ENCODE measurements at regions not wholly inside any gene's neighbourhood (a gene's known extent, or its start where the extent isn't known, plus 50 kb on each side); places are given as distances from the start of the nearest gene placed in this dataset.

DNA sequence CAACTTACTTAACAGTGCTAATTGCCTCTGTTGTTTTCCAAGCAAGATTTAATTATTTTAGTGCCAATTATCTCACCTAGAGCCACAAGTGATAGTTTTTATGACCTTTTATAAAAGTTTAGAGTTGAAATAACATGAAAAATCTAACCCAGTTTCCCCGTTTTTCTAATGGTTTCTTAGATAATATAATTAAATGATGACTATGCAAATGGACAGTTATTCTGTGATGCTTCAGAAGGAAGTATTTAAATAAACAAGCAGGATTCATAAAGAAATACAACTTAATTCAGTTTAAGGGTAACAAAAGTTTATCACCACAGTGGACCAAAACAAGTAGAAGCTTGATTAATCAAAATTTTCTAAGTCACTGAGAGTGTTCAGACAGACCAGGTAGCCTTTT is 721.2 kb upstream of the SOX9 start:
- TF ChIP-seq, protein P1, sequence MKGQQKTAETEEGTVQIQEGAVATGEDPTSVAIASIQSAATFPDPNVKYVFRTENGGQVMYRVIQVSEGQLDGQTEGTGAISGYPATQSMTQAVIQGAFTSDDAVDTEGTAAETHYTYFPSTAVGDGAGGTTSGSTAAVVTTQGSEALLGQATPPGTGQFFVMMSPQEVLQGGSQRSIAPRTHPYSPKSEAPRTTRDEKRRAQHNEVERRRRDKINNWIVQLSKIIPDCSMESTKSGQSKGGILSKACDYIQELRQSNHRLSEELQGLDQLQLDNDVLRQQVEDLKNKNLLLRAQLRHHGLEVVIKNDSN (IDR thresholded peaks at IDR 0.05) = no peak
- TF ChIP-seq TEAD4 (IDR thresholded peaks at IDR 0.05) = no peak
- no peak for TF ChIP-seq MAX (IDR thresholded peaks at IDR 0.05)
- no peak for TF ChIP-seq FOXM1 (IDR thresholded peaks at IDR 0.05; ENCODE audit: borderline replicate concordance, low read depth)
- no peak for TF ChIP-seq EGR1 (IDR thresholded peaks at IDR 0.05)
- no peak for TF ChIP-seq CREB1 (IDR thresholded peaks at IDR 0.05; ENCODE audit: low read depth)
- TF ChIP-seq ZBTB7A (IDR thresholded peaks at IDR 0.05; ENCODE audit: low read depth) = no peak
- TF ChIP-seq REST (IDR thresholded peaks at IDR 0.05; ENCODE audit: low read depth) = no peak
- TF ChIP-seq CEBPB (IDR thresholded peaks at IDR 0.05) = no peak
- no peak for TF ChIP-seq TCF12 (IDR thresholded peaks at IDR 0.05; ENCODE audit: low read depth)
- TF ChIP-seq NFIC (IDR thresholded peaks at IDR 0.05) = no peak
- TF ChIP-seq YY1 (IDR thresholded peaks at IDR 0.05; ENCODE audit: low read depth) = no peak
- no peak for TF ChIP-seq TAF1 (IDR thresholded peaks at IDR 0.05; ENCODE audit: low read depth)

- TF ChIP-seq TAF1 (IDR thresholded peaks at IDR 0.05; ENCODE audit: low read depth) (no peak), EP300 (IDR thresholded peaks at IDR 0.05; ENCODE audit: borderline replicate concordance) (no peak), TCF12 (IDR thresholded peaks at IDR 0.05; ENCODE audit: low read depth) (no peak), TEAD4 (IDR thresholded peaks at IDR 0.05) (no peak), NFIC (IDR thresholded peaks at IDR 0.05) (no peak), MAX (IDR thresholded peaks at IDR 0.05) (no peak), FOXM1 (IDR thresholded peaks at IDR 0.05; ENCODE audit: borderline replicate concordance, low read depth) (no peak)
- TF ChIP-seq, protein P1 (IDR thresholded peaks at IDR 0.05) = no peak
Observed at GRCh38 chr17:71402007-71402406, 718.8 kb upstream of the SOX9 start.

DNA sequence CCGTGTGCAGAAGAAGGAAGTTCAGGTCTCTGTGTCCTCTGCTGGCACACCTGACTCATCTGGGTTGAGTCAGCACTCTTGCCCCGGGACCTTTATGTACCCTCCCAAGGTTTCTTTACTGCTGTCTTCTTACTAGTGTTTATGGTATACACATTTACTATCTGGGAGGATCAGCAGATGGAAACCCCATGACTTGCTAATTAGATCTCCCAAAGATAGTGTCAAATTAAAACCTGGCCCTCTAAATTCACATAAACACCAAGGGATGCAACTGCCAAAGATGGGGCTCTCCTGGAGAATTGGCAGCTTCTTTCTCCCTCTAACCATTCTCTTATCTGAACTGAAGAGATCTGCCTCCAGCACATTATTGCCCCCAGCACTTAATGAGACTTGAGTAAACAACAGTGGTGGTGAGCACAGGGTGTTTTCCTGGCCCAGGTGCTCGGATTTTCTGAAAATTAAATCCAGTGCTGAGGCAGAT is 718.1 kb upstream of the SOX9 start:
- no peak for TF ChIP-seq TCF12 (IDR thresholded peaks at IDR 0.05; ENCODE audit: low read depth)
- TF ChIP-seq MAX (IDR thresholded peaks at IDR 0.05) = no peak
- TF ChIP-seq CREB1 (IDR thresholded peaks at IDR 0.05; ENCODE audit: low read depth) = no peak
- TF ChIP-seq RAD21 (IDR thresholded peaks at IDR 0.05; ENCODE audit: low read depth) = no peak
- no peak for TF ChIP-seq TEAD4 (IDR thresholded peaks at IDR 0.05)
- TF ChIP-seq ZBTB7A (IDR thresholded peaks at IDR 0.05; ENCODE audit: low read depth) = no peak
- no peak for TF ChIP-seq TAF1 (IDR thresholded peaks at IDR 0.05; ENCODE audit: low read depth)
- TF ChIP-seq NFIC (IDR thresholded peaks at IDR 0.05) = no peak
- TF ChIP-seq CEBPB (IDR thresholded peaks at IDR 0.05) = no peak
- no peak for TF ChIP-seq REST (IDR thresholded peaks at IDR 0.05; ENCODE audit: low read depth)
- no peak for TF ChIP-seq EP300 (IDR thresholded peaks at IDR 0.05; ENCODE audit: borderline replicate concordance)
- no peak for TF ChIP-seq YY1 (IDR thresholded peaks at IDR 0.05; ENCODE audit: low read depth)
- TF ChIP-seq, protein P1 (IDR thresholded peaks at IDR 0.05) = no peak
- TF ChIP-seq EGR1 (IDR thresholded peaks at IDR 0.05) = no peak
- no peak for TF ChIP-seq FOXM1 (IDR thresholded peaks at IDR 0.05; ENCODE audit: borderline replicate concordance, low read depth)

- TF ChIP-seq RAD21 (IDR thresholded peaks at IDR 0.05; ENCODE audit: low read depth) (no peak), EP300 (IDR thresholded peaks at IDR 0.05; ENCODE audit: borderline replicate concordance) (no peak), CREB1 (IDR thresholded peaks at IDR 0.05; ENCODE audit: low read depth) (no peak), ZBTB7A (IDR thresholded peaks at IDR 0.05; ENCODE audit: low read depth) (no peak), MAX (IDR thresholded peaks at IDR 0.05) (no peak), YY1 (IDR thresholded peaks at IDR 0.05; ENCODE audit: low read depth) (no peak), NFIC (IDR thresholded peaks at IDR 0.05) (no peak), TEAD4 (IDR thresholded peaks at IDR 0.05) (no peak), TAF1 (IDR thresholded peaks at IDR 0.05; ENCODE audit: low read depth) (no peak)
Observed at GRCh38 chr17:71405101-71405500, 715.7 kb upstream of the SOX9 start.

- TF ChIP-seq ZBTB7A (IDR thresholded peaks at IDR 0.05; ENCODE audit: low read depth) = no peak
- no peak for TF ChIP-seq NFIC (IDR thresholded peaks at IDR 0.05)
- no peak for TF ChIP-seq REST (IDR thresholded peaks at IDR 0.05; ENCODE audit: low read depth)
- TF ChIP-seq EP300 (IDR thresholded peaks at IDR 0.05; ENCODE audit: borderline replicate concordance) = no peak
- no peak for TF ChIP-seq FOXM1 (IDR thresholded peaks at IDR 0.05; ENCODE audit: borderline replicate concordance, low read depth)
- TF ChIP-seq EGR1 (IDR thresholded peaks at IDR 0.05) = no peak
- TF ChIP-seq, protein P1 (IDR thresholded peaks at IDR 0.05) = no peak
- no peak for TF ChIP-seq CEBPB (IDR thresholded peaks at IDR 0.05)
- TF ChIP-seq YY1 (IDR thresholded peaks at IDR 0.05; ENCODE audit: low read depth) = no peak
- TF ChIP-seq RAD21 (IDR thresholded peaks at IDR 0.05; ENCODE audit: low read depth) = no peak
- no peak for TF ChIP-seq CREB1 (IDR thresholded peaks at IDR 0.05; ENCODE audit: low read depth)
- no peak for TF ChIP-seq TAF1 (IDR thresholded peaks at IDR 0.05; ENCODE audit: low read depth)
- TF ChIP-seq TEAD4 (IDR thresholded peaks at IDR 0.05) = no peak
- no peak for TF ChIP-seq MAX (IDR thresholded peaks at IDR 0.05)
- no peak for TF ChIP-seq TCF12 (IDR thresholded peaks at IDR 0.05; ENCODE audit: low read depth)
Observed at GRCh38 chr17:71407981-71408380, 712.8 kb upstream of the SOX9 start.
